ENCODE measurements at regions not wholly inside any gene's neighbourhood (a gene's known extent, or its start where the extent isn't known, plus 50 kb on each side); places are given as distances from the start of the nearest gene placed in this dataset.
"Not testable (repeated sequence)": the region's sequence is repeated elsewhere in the genome, so short reads cannot be mapped to it uniquely, and the experiment has no call there.

GRCh38 chr1:157326173-157326859 lies 188.1 kb upstream of the ETV3 start:
- DNase-seq = no peak

GRCh38 chr1:157325220-157325619 lies 187.0 kb upstream of the ETV3 start:
- no peak for DNase-seq

GRCh38 chr1:157321972-157322371 lies 183.8 kb upstream of the ETV3 start:
- DNase-seq = not testable (repeated sequence)

GRCh38 chr1:157319567-157319966 lies 181.4 kb upstream of the ETV3 start:
- DNase-seq = no peak

GRCh38 chr1:157317229-157317628 lies 179.0 kb upstream of the ETV3 start:
- DNase-seq = not testable (repeated sequence)

GRCh38 chr1:157315544-157315943 lies 177.3 kb upstream of the ETV3 start:
- DNase-seq = no peak

GRCh38 chr1:157314408-157314807 lies 176.2 kb upstream of the ETV3 start:
- no peak for DNase-seq

GRCh38 chr1:157313240-157313807 lies 175.1 kb upstream of the ETV3 start:
- no peak for DNase-seq

GRCh38 chr1:157312082-157312812 lies 174.1 kb upstream of the ETV3 start:
- no peak for DNase-seq

- DNase-seq = no peak
These were observed 173.5 kb upstream of the ETV3 start for GRCh38 chr1:157311730-157312081.

- not testable (repeated sequence) for DNase-seq
These were observed 172.9 kb upstream of the ETV3 start for GRCh38 chr1:157310805-157311729.

- no peak for DNase-seq
These were observed 172.2 kb upstream of the ETV3 start for GRCh38 chr1:157310401-157310800.

GRCh38 chr1:157307491-157307890 lies 169.3 kb upstream of the ETV3 start:
- DNase-seq = no peak

GRCh38 chr1:157306896-157307295 lies 168.7 kb upstream of the ETV3 start:
- no peak for DNase-seq

- DNase-seq = no peak
These were observed 166.1 kb upstream of the ETV3 start for GRCh38 chr1:157304271-157304670.

GRCh38 chr1:157302724-157303123 lies 164.5 kb upstream of the ETV3 start:
- DNase-seq = no peak

- DNase-seq = no peak
These were observed 164.0 kb upstream of the ETV3 start for GRCh38 chr1:157302199-157302497.

GRCh38 chr1:157301477-157302198 lies 163.4 kb upstream of the ETV3 start:
- no peak for DNase-seq

- DNase-seq = not testable (repeated sequence)
These were observed 156.4 kb upstream of the ETV3 start for GRCh38 chr1:157294387-157295145.

- no peak for DNase-seq
These were observed 154.8 kb upstream of the ETV3 start for GRCh38 chr1:157292809-157293564.
